ENCODE measurements at regions not wholly inside any gene's neighbourhood (a gene's known extent, or its start where the extent isn't known, plus 50 kb on each side); places are given as distances from the start of the nearest gene placed in this dataset.
"Not testable (repeated sequence)": the region's sequence is repeated elsewhere in the genome, so short reads cannot be mapped to it uniquely, and the experiment has no call there.

DNA sequence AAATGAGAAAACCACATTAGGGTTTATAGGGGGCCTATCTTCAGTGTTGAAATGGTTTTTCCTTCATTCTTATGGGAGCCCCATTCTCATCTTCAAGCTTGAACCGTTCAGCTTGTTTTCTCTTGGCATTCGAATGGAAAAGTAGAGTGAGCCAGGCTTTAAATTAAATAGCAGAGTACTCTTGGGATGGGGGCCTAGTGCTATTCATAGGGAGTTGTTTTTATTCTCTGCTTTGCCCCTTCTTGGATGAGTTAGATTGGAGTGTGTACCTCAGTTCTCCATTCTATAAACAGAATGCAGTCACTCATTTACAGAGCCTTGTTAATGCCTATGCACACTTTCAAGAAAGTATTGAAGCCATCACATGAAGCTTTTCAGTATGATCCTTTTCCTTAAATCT, 127.9 kb downstream of the FAM170A start:
- Histone ChIP-seq H3K9ac (ENCODE audit: low read depth in 2 of 2, low read length in 2 of 2) (no peak overlapping the region), H3K36me3 (no peaks in the 10 kb centered on the region), H3K4me1 (no peaks in the 10 kb centered on the region), H3K27me3 (no peaks in the 10 kb centered on the region), H3K27ac (no peak overlapping the region), H3K4me3 (no peak overlapping the region), H3K9me3 (no peaks in the 10 kb centered on the region)
- no peak for DNase-seq
- no peak for TF ChIP-seq CTCF (IDR thresholded peaks at IDR 0.05)
- intact Hi-C loops (cut with DNase I), result no loop called here

- H3K36me3 ChIP-seq; H3K27me3 ChIP-seq; H3K27ac ChIP-seq; H3K4me1 ChIP-seq; intact Hi-C loops (cut with DNase I); H3K4me3 ChIP-seq; H3K9me3 ChIP-seq; H3K9ac ChIP-seq (ENCODE audit: low read depth in 2 of 2, low read length in 2 of 2): not testable (repeated sequence)
- peak; percentile 22 for DNase-seq
Observed at GRCh38 chr5:119769695-119770693, 140.6 kb downstream of the FAM170A start.

DNA sequence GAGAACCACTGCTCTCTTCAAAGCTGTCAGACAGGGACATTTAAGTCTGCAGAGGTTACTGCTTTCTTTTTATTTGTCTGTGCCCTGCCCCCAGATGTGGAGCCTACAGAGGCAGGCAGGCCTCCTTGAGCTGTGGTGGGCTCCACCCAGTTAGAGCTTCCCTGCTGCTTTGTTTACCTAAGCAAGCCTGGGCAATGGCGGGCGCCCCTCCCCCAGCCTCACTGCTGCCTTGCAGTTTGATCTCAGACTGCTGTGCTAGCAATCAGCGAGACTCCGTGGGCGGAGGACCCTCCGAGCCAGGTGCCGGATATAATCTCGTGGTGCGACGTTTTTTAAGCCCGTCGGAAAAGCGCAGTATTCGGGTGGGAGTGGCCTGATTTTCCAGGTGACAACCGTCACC, 150.8 kb downstream of the FAM170A start:
- H3K27ac ChIP-seq; DNase-seq; intact Hi-C loops (cut with DNase I); H3K4me3 ChIP-seq; H3K9me3 ChIP-seq; H3K9ac ChIP-seq (ENCODE audit: low read depth in 2 of 2, low read length in 2 of 2); H3K4me1 ChIP-seq; H3K36me3 ChIP-seq; H3K27me3 ChIP-seq: not testable (repeated sequence)

GRCh38 chr5:119785057-119785456, 155.7 kb downstream of the FAM170A start:
- Histone ChIP-seq H3K9ac (ENCODE audit: low read depth in 2 of 2, low read length in 2 of 2) (no peak overlapping the region), H3K9me3 (no peaks in the 10 kb centered on the region), H3K36me3 (no peaks in the 10 kb centered on the region), H3K27ac (no peak overlapping the region), H3K4me3 (no peak overlapping the region), H3K4me1 (no peaks in the 10 kb centered on the region), H3K27me3 (no peaks in the 10 kb centered on the region)
- no peak for TF ChIP-seq CTCF (IDR thresholded peaks at IDR 0.05)
- no peak for DNase-seq
- intact Hi-C loops (cut with DNase I), result no loop called here

- no peak for DNase-seq
- Histone ChIP-seq H3K9ac (ENCODE audit: low read depth in 2 of 2, low read length in 2 of 2) (no peak overlapping the region), H3K4me1 (no peaks in the 10 kb centered on the region), H3K36me3 (no peaks in the 10 kb centered on the region), H3K9me3 (no peaks in the 10 kb centered on the region), H3K4me3 (no peak overlapping the region), H3K27ac (no peak overlapping the region), H3K27me3 (no peaks in the 10 kb centered on the region)
- intact Hi-C loops (cut with DNase I), result no loop called here
- no peak for TF ChIP-seq CTCF (IDR thresholded peaks at IDR 0.05)
Observed at GRCh38 chr5:119789406-119790117, 160.2 kb downstream of the FAM170A start.

- Histone ChIP-seq H3K4me1 (no peaks in the 10 kb centered on the region), H3K27me3 (no peaks in the 10 kb centered on the region), H3K4me3 (no peak overlapping the region), H3K36me3 (no peaks in the 10 kb centered on the region), H3K9ac (ENCODE audit: low read depth in 2 of 2, low read length in 2 of 2) (no peak overlapping the region), H3K9me3 (no peaks in the 10 kb centered on the region), H3K27ac (no peak overlapping the region)
- intact Hi-C loops (cut with DNase I), result no loop called here
- TF ChIP-seq CTCF (IDR thresholded peaks at IDR 0.05), result no peak
- no peak for DNase-seq
Observed at GRCh38 chr5:119792161-119792799, 162.9 kb downstream of the FAM170A start.

Data from colonic mucosa (tissue), 4 donors.